OCI-LY7 (cell line): ENCODE measurements at regions not wholly inside any gene's neighbourhood (a gene's known extent, or its start where the extent isn't known, plus 50 kb on each side); places are given as distances from the start of the nearest gene placed in this dataset.

Source experiments
- BruUV-seq: library from RNA; stranded (reverse); fragments of 400-500 nt; replicated peaks from 2 replicates; lab custom pipeline; 2021; lab: Mats Ljungman, UMichigan
- CTCF ChIA-PET: fragments of 300-600 bp; sonication (Branson Sonifier 250); formaldehyde crosslinking; loops from one replicate; lab custom pipeline; 2022; ENCODE audit warnings: antibody characterized with exemption; ENCODE audit not compliant: unreplicated experiment; lab: Charles Lee
- POLR2A ChIA-PET: fragments of 300-600 bp; sonication (Branson Sonifier 250); formaldehyde crosslinking; loops from one replicate; lab custom pipeline; 2022; ENCODE audit warnings: antibody characterized with exemption; lab: Charles Lee
- DNase-seq: peaks from one replicate; pipeline ENCODE4 v3.0.0-alpha.2; 2015; ENCODE audit warnings: low spot score
- H2AFZ ChIP-seq: fragments of 200-600 bp; sonication (generic), shearing (Covaris generic); 2 replicates; pipeline ENCODE4 v1.6.1; 2014; ENCODE audit warnings: mild to moderate bottlenecking, antibody characterized with exemption, low read length, moderate library complexity
- H3K27ac ChIP-seq: fragments of 200-600 bp; sonication (generic); 2 replicates; pipeline ENCODE4 v1.5.1; 2014; ENCODE audit warnings: mixed run types, low read depth, mild to moderate bottlenecking, moderate library complexity, low read length, inconsistent platforms; ENCODE audit not compliant: poor library complexity, severe bottlenecking
- H3K36me3 ChIP-seq: fragments of 200-600 bp; sonication (generic); 2 replicates; pipeline ENCODE4 v1.6.1; 2014; ENCODE audit warnings: mild to moderate bottlenecking, antibody characterized with exemption, low read length, moderate library complexity, mixed read lengths; ENCODE audit not compliant: insufficient read depth
- H3K4me1 ChIP-seq: fragments of 200-600 bp; sonication (generic); 2 replicates; pipeline ENCODE4 v1.5.1; 2014; ENCODE audit warnings: mild to moderate bottlenecking, low read length; ENCODE audit not compliant: insufficient read depth, poor library complexity, severe bottlenecking
- H3K4me2 ChIP-seq: fragments of 200-600 bp; sonication (generic); 2 replicates; pipeline ENCODE4 v1.6.1; 2014; ENCODE audit warnings: mild to moderate bottlenecking, low read length
- H3K4me3 ChIP-seq: fragments of 200-600 bp; sonication (generic); 2 replicates; pipeline ENCODE4 v1.5.1; 2014; ENCODE audit warnings: mild to moderate bottlenecking, low read depth, low read length; ENCODE audit not compliant: poor library complexity, severe bottlenecking
- H3K79me2 ChIP-seq: fragments of 200-600 bp; sonication (generic); 2 replicates; pipeline ENCODE4 v1.6.1; 2016; ENCODE audit warnings: low read depth, mild to moderate bottlenecking, low read length, moderate library complexity, mixed read lengths; ENCODE audit not compliant: insufficient read depth
- H3K9me2 ChIP-seq: fragments of 200-600 bp; sonication (generic); 2 replicates; pipeline ENCODE4 v1.6.1; 2016; ENCODE audit warnings: mild to moderate bottlenecking, low read length, mixed read lengths; ENCODE audit not compliant: insufficient read depth
- H3K9me3 ChIP-seq: fragments of 200-600 bp; sonication (generic); 2 replicates; pipeline ENCODE4 v1.6.1; 2014; ENCODE audit warnings: mild to moderate bottlenecking, mixed run types, low read length, mixed read lengths
- H4K20me1 ChIP-seq: fragments of 200-600 bp; sonication (generic); 2 replicates; pipeline ENCODE4 v1.6.1; 2014; ENCODE audit warnings: mild to moderate bottlenecking, antibody characterized with exemption, low read length, moderate library complexity, mixed read lengths; ENCODE audit not compliant: insufficient read depth
- EZH2phosphoT487 ChIP-seq: fragments of 200-600 bp; sonication (generic); IDR thresholded peaks from 2 replicates; pipeline ENCODE4 v1.6.1; 2018; ENCODE audit warnings: low read depth, borderline replicate concordance, mild to moderate bottlenecking, mixed run types, antibody characterized with exemption, low read length, moderate library complexity, mixed read lengths
- intact Hi-C: fragments of 100-400 bp; cut with micrococcal nuclease; formaldehyde crosslinking; loops from one replicate; pipeline ENCODE4 v1.10.0; 2022; ENCODE audit not compliant: unreplicated experiment
- TF ChIP-seq, protein P1 (sequence below): fragments of 200-600 bp; sonication (generic); conservative IDR thresholded peaks from 2 replicates; pipeline ENCODE4 v1.5.1; 2014; ENCODE audit warnings: mild to moderate bottlenecking, antibody characterized with exemption, low read length, moderate library complexity, mixed read lengths

DNA sequence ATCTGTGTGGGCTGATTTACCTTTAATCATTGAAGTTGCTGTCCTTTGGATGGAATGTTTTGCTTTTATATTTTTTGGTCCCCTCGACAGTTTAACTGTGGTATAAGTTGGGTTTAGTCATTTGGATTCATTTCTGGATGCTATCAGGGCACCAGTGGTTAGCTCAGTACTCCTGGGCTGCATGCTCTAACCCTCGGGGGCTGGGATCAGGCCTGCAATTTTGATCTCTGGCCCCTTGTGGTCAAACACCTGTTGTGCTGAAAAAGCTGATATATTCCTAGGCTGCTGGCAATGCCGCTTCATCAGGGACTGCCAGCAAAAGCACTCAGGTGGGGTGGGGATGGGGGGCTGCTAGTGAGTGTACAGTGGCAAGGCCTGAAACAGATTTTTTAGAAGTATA is 440.4 kb upstream of the RIOK2 start:
- intact Hi-C loops: no loop called here
- Histone ChIP-seq H3K79me2 (no peaks in the 10 kb centered on the region), H3K9me2 (no peaks in the 10 kb centered on the region), H3K4me3 (no peak overlapping the region), H3K36me3 (no peaks in the 10 kb centered on the region), H4K20me1 (no peaks in the 10 kb centered on the region), H3K9me3 (no peaks in the 10 kb centered on the region), H3K4me2 (no peak overlapping the region), H3K4me1 (no peaks in the 10 kb centered on the region), H2AFZ (no peak overlapping the region), H3K27ac (no peak overlapping the region)
- TF ChIP-seq, protein P1, sequence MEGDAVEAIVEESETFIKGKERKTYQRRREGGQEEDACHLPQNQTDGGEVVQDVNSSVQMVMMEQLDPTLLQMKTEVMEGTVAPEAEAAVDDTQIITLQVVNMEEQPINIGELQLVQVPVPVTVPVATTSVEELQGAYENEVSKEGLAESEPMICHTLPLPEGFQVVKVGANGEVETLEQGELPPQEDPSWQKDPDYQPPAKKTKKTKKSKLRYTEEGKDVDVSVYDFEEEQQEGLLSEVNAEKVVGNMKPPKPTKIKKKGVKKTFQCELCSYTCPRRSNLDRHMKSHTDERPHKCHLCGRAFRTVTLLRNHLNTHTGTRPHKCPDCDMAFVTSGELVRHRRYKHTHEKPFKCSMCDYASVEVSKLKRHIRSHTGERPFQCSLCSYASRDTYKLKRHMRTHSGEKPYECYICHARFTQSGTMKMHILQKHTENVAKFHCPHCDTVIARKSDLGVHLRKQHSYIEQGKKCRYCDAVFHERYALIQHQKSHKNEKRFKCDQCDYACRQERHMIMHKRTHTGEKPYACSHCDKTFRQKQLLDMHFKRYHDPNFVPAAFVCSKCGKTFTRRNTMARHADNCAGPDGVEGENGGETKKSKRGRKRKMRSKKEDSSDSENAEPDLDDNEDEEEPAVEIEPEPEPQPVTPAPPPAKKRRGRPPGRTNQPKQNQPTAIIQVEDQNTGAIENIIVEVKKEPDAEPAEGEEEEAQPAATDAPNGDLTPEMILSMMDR: no peak
- no peak for TF ChIP-seq EZH2phosphoT487
- POLR2A ChIA-PET: interaction anchor here (1.0 kb wide), 1 partner anchor 39 kb away, joined by 3 read pairs; no protein-coding TSS in a partner anchor
- no peak for DNase-seq
- CTCF ChIA-PET: no interaction called here
- no TSS peak for BruUV-seq

DNA sequence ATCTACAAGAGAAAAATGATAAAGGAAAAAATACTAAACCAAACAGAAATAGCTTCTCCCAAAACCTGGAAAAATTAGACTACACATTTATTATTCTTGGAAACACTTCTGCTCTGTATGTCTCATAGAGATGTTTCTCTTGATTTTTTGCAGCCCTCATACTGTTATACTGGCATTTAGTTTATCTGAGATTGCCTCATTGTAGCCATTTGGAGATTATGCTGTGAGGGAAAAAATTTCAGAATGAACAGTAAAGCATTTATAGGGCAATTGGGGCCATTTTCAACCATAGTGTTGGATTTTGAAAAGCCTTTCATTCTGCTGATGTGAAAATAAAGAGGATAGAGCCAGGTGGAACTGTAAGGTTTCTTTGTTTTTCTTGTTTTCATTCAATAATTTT is 441.8 kb upstream of the RIOK2 start:
- DNase-seq: no peak
- Histone ChIP-seq H3K9me2 (no peaks in the 10 kb centered on the region), H4K20me1 (no peaks in the 10 kb centered on the region), H3K4me3 (no peak overlapping the region), H3K79me2 (no peaks in the 10 kb centered on the region), H2AFZ (no peak overlapping the region), H3K9me3 (no peaks in the 10 kb centered on the region), H3K27ac (no peak overlapping the region), H3K4me1 (no peaks in the 10 kb centered on the region), H3K36me3 (no peaks in the 10 kb centered on the region), H3K4me2 (no peak overlapping the region)
- intact Hi-C loops: no loop called here
- TF ChIP-seq EZH2phosphoT487: no peak
- TF ChIP-seq, protein P1: no peak
- ChIA-PET CTCF (no interaction called here), POLR2A (no interaction called here)
- no TSS peak for BruUV-seq

DNA sequence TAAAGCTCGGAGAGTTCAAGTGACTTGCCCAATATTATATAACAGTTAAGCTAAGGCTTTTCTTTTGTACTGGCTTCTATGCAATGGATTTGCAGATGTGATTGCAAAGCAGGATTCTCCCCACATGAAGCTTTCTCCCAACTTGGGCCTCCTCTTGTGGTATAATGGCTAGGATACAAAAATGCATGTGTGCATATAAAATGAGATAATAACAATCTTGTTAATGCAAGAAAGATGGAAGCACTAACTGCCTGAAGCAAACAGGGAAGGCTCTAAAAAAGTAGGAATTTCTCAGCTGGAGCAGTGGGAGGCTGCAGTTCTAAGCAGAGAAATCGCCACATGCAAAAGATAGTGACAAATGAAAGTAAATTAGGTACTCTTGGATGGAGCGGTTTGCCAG is 444.2 kb upstream of the RIOK2 start:
- H2AFZ ChIP-seq: no peak overlapping the region
- TF ChIP-seq, protein P1: no peak
- no peak for TF ChIP-seq EZH2phosphoT487
- H3K27ac ChIP-seq: no peak overlapping the region
- no peaks in the 10 kb centered on the region for H4K20me1 ChIP-seq
- H3K4me2 ChIP-seq: no peak overlapping the region
- ChIA-PET POLR2A (no interaction called here), CTCF (no interaction called here)
- no TSS peak for BruUV-seq
- intact Hi-C loops: no loop called here
- no peaks in the 10 kb centered on the region for H3K9me3 ChIP-seq
- no peaks in the 10 kb centered on the region for H3K4me1 ChIP-seq
- H3K36me3 ChIP-seq: no peaks in the 10 kb centered on the region
- DNase-seq: no peak
- no peaks in the 10 kb centered on the region for H3K9me2 ChIP-seq
- no peak overlapping the region for H3K4me3 ChIP-seq
- no peaks in the 10 kb centered on the region for H3K79me2 ChIP-seq
